Transverse colon (tissue), 4 donors: ENCODE measurements at regions not wholly inside any gene's neighbourhood (a gene's known extent, or its start where the extent isn't known, plus 50 kb on each side); places are given as distances from the start of the nearest gene placed in this dataset.

Experiments used
- DNase-seq: peaks from one replicate; pipeline ENCODE4 v3.0.0-alpha.2; 2019
- H3K27ac ChIP-seq, 4 donors: fragments of 200-600 bp; sonication (generic); 2 replicates each; pipeline ENCODE4 v1.5.1; 2016 to 2018; ENCODE audit warnings: inconsistent platforms in 4 of 4
- H3K27me3 ChIP-seq: fragments of 200-600 bp; sonication (generic); 2 replicates; pipeline ENCODE4 v1.5.1; 2017; ENCODE audit warnings: inconsistent platforms
- H3K36me3 ChIP-seq, 4 donors: fragments of 200-600 bp; sonication (generic); 2 replicates each; pipeline ENCODE4 v1.5.1; 2017 to 2019; ENCODE audit warnings: inconsistent platforms in 4 of 4
- H3K4me1 ChIP-seq, 4 donors: fragments of 200-600 bp; sonication (generic); 2 replicates each; pipeline ENCODE4 v1.5.1; 2017 to 2020; ENCODE audit warnings: inconsistent platforms in 4 of 4
- H3K4me3 ChIP-seq, 4 donors: fragments of 200-600 bp; sonication (generic); 1 replicate in 1 of 4; 2 replicates in 3 of 4; pipeline versions ENCODE4 v1.5.1 to v1.6.1; 2017 to 2019; ENCODE audit warnings: inconsistent platforms in 4 of 4
- H3K9me3 ChIP-seq, 2 donors: fragments of 200-600 bp; sonication (generic); 2 replicates each; pipeline ENCODE4 v1.5.1; 2017 to 2019; ENCODE audit warnings: inconsistent platforms in 2 of 2
- CTCF ChIP-seq, 5 experiments: fragments of 200-600 bp in 3 of 5; fragments of 450-650 bp in 2 of 5; sonication (generic) in 3 of 5; IDR thresholded peaks; 1 replicate in 2 of 5; 2 replicates in 3 of 5; pipeline ENCODE4 v1.5.1; 2016 to 2017; ENCODE audit warnings: antibody characterized with exemption in 5 of 5, inconsistent platforms in 3 of 5, mild to moderate bottlenecking in 2 of 5, moderate library complexity in 1 of 5
- EP300 ChIP-seq: sonication (generic); formaldehyde crosslinking; IDR thresholded peaks from one replicate; pipeline ENCODE4 v1.6.1; 2017; ENCODE audit warnings: antibody characterized with exemption, low read depth
- POLR2A ChIP-seq: fragments of 450-650 bp; IDR thresholded peaks from one replicate; pipeline ENCODE4 v1.6.1; 2016; ENCODE audit warnings: antibody characterized with exemption, mild to moderate bottlenecking, moderate library complexity
- POLR2AphosphoS5 ChIP-seq, 3 donors: sonication (generic); formaldehyde crosslinking; IDR thresholded peaks; one replicate each; pipeline ENCODE4 v1.6.1; 2016; ENCODE audit warnings: antibody characterized with exemption in 3 of 3
- WGBS, 2 donors: methylation state at CpG; one replicate each; pipeline ENCODE4 v1.1.5; 2018; ENCODE audit warnings: low coverage in 1 of 2; 5-methylcytosine and 5-hydroxymethylcytosine counted together
- in situ Hi-C, 4 donors: fragments of 200-750 bp; cut with MboI; loops; one replicate each; pipeline versions ENCODE4 v1.15.0 to v1.15.1; 2017; ENCODE audit warnings: low sequenced_read_pairs in 3 of 4, low pct_ligation_motif_present in 1 of 4, low pct_unique_long_range_greater_than_20kb in 1 of 4
- intact Hi-C: fragments of 100-400 bp; cut with DNase I; formaldehyde crosslinking; loops from one replicate; pipeline ENCODE4 v1.15.1; 2023; ENCODE audit warnings: low total_unique reads

GRCh38 chr2:221807706-221808105 lies 235.6 kb upstream of the EPHA4 start:
- intact Hi-C loops, result no loop called here
- no peak for DNase-seq
- H3K4me1 ChIP-seq, result no peaks in the 10 kb centered on the region
- no peak overlapping the region for H3K4me3 ChIP-seq
- WGBS, 2 donors, result 80 to 100% methylated on average over 1 of the region's 1 CpG
- no peaks in the 10 kb centered on the region for H3K9me3 ChIP-seq
- H3K36me3 ChIP-seq, result no peaks in the 10 kb centered on the region
- H3K27ac ChIP-seq, result no peak overlapping the region
- TF ChIP-seq POLR2A, result no peak
- no peak for TF ChIP-seq POLR2AphosphoS5 (IDR thresholded peaks at IDR 0.05)
- TF ChIP-seq CTCF (IDR thresholded peaks at IDR 0.05), result no peak
- no peak for TF ChIP-seq EP300
- H3K27me3 ChIP-seq, result no peaks in the 10 kb centered on the region
- in situ Hi-C loops, result no loop called here

- no peaks in the 10 kb centered on the region for H3K27me3 ChIP-seq
- intact Hi-C loops (no loop called here), in situ Hi-C loops (no loop called here)
- 81 to 90% methylated on average over 1 of the region's 1 CpG for WGBS, 2 donors
- H3K27ac ChIP-seq, result no peak overlapping the region
- H3K36me3 ChIP-seq, result no peaks in the 10 kb centered on the region
- TF ChIP-seq CTCF (IDR thresholded peaks at IDR 0.05) (no peak), POLR2A (no peak), POLR2AphosphoS5 (IDR thresholded peaks at IDR 0.05) (no peak), EP300 (no peak)
- no peak overlapping the region for H3K4me3 ChIP-seq
- H3K4me1 ChIP-seq, result no peaks in the 10 kb centered on the region
- no peak for DNase-seq
- no peaks in the 10 kb centered on the region for H3K9me3 ChIP-seq
These were observed 230.0 kb upstream of the EPHA4 start for GRCh38 chr2:221802089-221802488.

- TF ChIP-seq EP300 (no peak), POLR2AphosphoS5 (IDR thresholded peaks at IDR 0.05) (no peak), POLR2A (no peak), CTCF (IDR thresholded peaks at IDR 0.05) (no peak)
- intact Hi-C loops (no loop called here), in situ Hi-C loops (no loop called here)
- no peak overlapping the region for H3K4me3 ChIP-seq
- no peaks in the 10 kb centered on the region for H3K36me3 ChIP-seq
- no peaks in the 10 kb centered on the region for H3K4me1 ChIP-seq
- no peak for DNase-seq
- H3K27me3 ChIP-seq, result no peaks in the 10 kb centered on the region
- no peak overlapping the region for H3K27ac ChIP-seq
- H3K9me3 ChIP-seq, result no peaks in the 10 kb centered on the region
- WGBS, 2 donors, result 53% methylated on average over 7 of the region's 7 CpGs; no CpG with 5 or more reads in 1 of the 2 donors
These were observed 220.9 kb upstream of the EPHA4 start for GRCh38 chr2:221792971-221793521.

- no peaks in the 10 kb centered on the region for H3K27me3 ChIP-seq
- no peaks in the 10 kb centered on the region for H3K36me3 ChIP-seq
- DNase-seq, result no peak
- H3K27ac ChIP-seq, result no peak overlapping the region
- TF ChIP-seq CTCF (IDR thresholded peaks at IDR 0.05), result no peak
- TF ChIP-seq POLR2A, result no peak
- TF ChIP-seq POLR2AphosphoS5 (IDR thresholded peaks at IDR 0.05), result no peak
- no peak for TF ChIP-seq EP300
- no peak overlapping the region for H3K4me3 ChIP-seq
- in situ Hi-C loops (no loop called here), intact Hi-C loops (no loop called here)
- no peaks in the 10 kb centered on the region for H3K4me1 ChIP-seq
- WGBS, 2 donors, result 93 to 94% methylated on average over 1 to 2 of the region's 2 CpGs
- no peaks in the 10 kb centered on the region for H3K9me3 ChIP-seq
These were observed 219.7 kb upstream of the EPHA4 start for GRCh38 chr2:221791844-221792243.
